Right atrium auricular region (tissue), 2 donors: ENCODE measurements at regions not wholly inside any gene's neighbourhood (a gene's known extent, or its start where the extent isn't known, plus 50 kb on each side); places are given as distances from the start of the nearest gene placed in this dataset.

ENCODE experiments used
- DNase-seq: peaks from one replicate; pipeline ENCODE4 v3.0.0-alpha.2; 2019; ENCODE audit warnings: low spot score
- H3K27ac ChIP-seq, 2 donors: fragments of 200-600 bp; sonication (generic); 1 replicate in 1 of 2; 2 replicates in 1 of 2; pipeline ENCODE4 v1.5.1; 2016 to 2019
- H3K27me3 ChIP-seq, 2 donors: fragments of 200-600 bp; sonication (generic); one replicate each; pipeline versions ENCODE4 v1.5.1 to v1.6.0; 2017 to 2019
- H3K36me3 ChIP-seq: fragments of 200-600 bp; sonication (generic); one replicate; pipeline ENCODE4 v1.5.1; 2016
- H3K4me1 ChIP-seq, 2 donors: fragments of 200-600 bp; sonication (generic); one replicate each; pipeline versions ENCODE4 v1.5.1 to v1.6.0; 2017 to 2019
- H3K4me3 ChIP-seq, 2 donors: fragments of 200-600 bp; sonication (generic); 1 replicate in 1 of 2; 2 replicates in 1 of 2; pipeline ENCODE4 v1.5.1; 2017 to 2019; ENCODE audit warnings: mild to moderate bottlenecking in 1 of 2, moderate library complexity in 1 of 2
- H3K9me3 ChIP-seq, 2 donors: fragments of 200-600 bp; sonication (generic); one replicate each; pipeline ENCODE4 v1.5.1; 2019
- CTCF ChIP-seq, 2 donors: fragments of 200-600 bp; sonication (generic); IDR thresholded peaks; one replicate each; pipeline ENCODE4 v1.5.1; 2019; ENCODE audit warnings: antibody characterized with exemption in 2 of 2

- Histone ChIP-seq H3K27ac (no peak overlapping the region), H3K4me3 (no peak overlapping the region), H3K36me3 (no peaks in the 10 kb centered on the region), H3K9me3 (no peaks in the 10 kb centered on the region), H3K27me3 (no peaks in the 10 kb centered on the region), H3K4me1 (no peaks in the 10 kb centered on the region)
- TF ChIP-seq CTCF (IDR thresholded peaks at IDR 0.05) = no peak
- DNase-seq = no peak
Observed at GRCh38 chrX:20969565-20969964, 404.7 kb upstream of the CNKSR2 start.

GRCh38 chrX:20968996-20969395 is 405.2 kb upstream of the CNKSR2 start:
- no peak for TF ChIP-seq CTCF (IDR thresholded peaks at IDR 0.05)
- H3K9me3 ChIP-seq = no peaks in the 10 kb centered on the region
- no peak for DNase-seq
- H3K27me3 ChIP-seq = no peaks in the 10 kb centered on the region
- no peaks in the 10 kb centered on the region for H3K4me1 ChIP-seq
- no peaks in the 10 kb centered on the region for H3K36me3 ChIP-seq
- H3K27ac ChIP-seq = no peak overlapping the region
- H3K4me3 ChIP-seq = no peak overlapping the region

- H3K27ac ChIP-seq = no peak overlapping the region
- H3K4me1 ChIP-seq = no peaks in the 10 kb centered on the region
- H3K9me3 ChIP-seq = no peaks in the 10 kb centered on the region
- H3K27me3 ChIP-seq = no peaks in the 10 kb centered on the region
- TF ChIP-seq CTCF (IDR thresholded peaks at IDR 0.05) = no peak
- H3K36me3 ChIP-seq = no peaks in the 10 kb centered on the region
- H3K4me3 ChIP-seq = no peak overlapping the region
- DNase-seq = no peak
Observed at GRCh38 chrX:20967725-20968124, 406.5 kb upstream of the CNKSR2 start.

GRCh38 chrX:20965270-20966044 is 408.8 kb upstream of the CNKSR2 start:
- Histone ChIP-seq H3K27me3 (no peaks in the 10 kb centered on the region), H3K27ac (no peak overlapping the region), H3K4me1 (no peaks in the 10 kb centered on the region), H3K36me3 (no peaks in the 10 kb centered on the region), H3K4me3 (no peak overlapping the region), H3K9me3 (peaks cover 0 to 5% of the 10 kb centered on the region in 2 donors)
- TF ChIP-seq CTCF (IDR thresholded peaks at IDR 0.05) = no peak
- no peak for DNase-seq

GRCh38 chrX:20954014-20954413 is 420.2 kb upstream of the CNKSR2 start:
- Histone ChIP-seq H3K36me3 (no peaks in the 10 kb centered on the region), H3K9me3 (no peaks in the 10 kb centered on the region), H3K27me3 (no peaks in the 10 kb centered on the region), H3K4me3 (no peak overlapping the region), H3K27ac (no peak overlapping the region), H3K4me1 (no peaks in the 10 kb centered on the region)
- no peak for DNase-seq
- TF ChIP-seq CTCF (IDR thresholded peaks at IDR 0.05) = no peak

- Histone ChIP-seq H3K27me3 (no peaks in the 10 kb centered on the region), H3K4me1 (no peaks in the 10 kb centered on the region), H3K9me3 (no peaks in the 10 kb centered on the region), H3K36me3 (no peaks in the 10 kb centered on the region), H3K27ac (no peak overlapping the region), H3K4me3 (no peak overlapping the region)
- no peak for DNase-seq
- TF ChIP-seq CTCF (IDR thresholded peaks at IDR 0.05) = no peak
Observed at GRCh38 chrX:20952180-20952579, 422.0 kb upstream of the CNKSR2 start.
